Spleen (tissue), 11 donors: ENCODE measurements at regions not wholly inside any gene's neighbourhood (a gene's known extent, or its start where the extent isn't known, plus 50 kb on each side); places are given as distances from the start of the nearest gene placed in this dataset.

Experiments used
- DNase-seq: peaks from one replicate; pipeline ENCODE4 v3.0.0-alpha.2; 2020
- H3K27ac ChIP-seq, 8 donors: fragments of 200-600 bp; sonication (generic) in 7 of 8; 1 replicate in 4 of 8; 2 replicates in 4 of 8; pipeline versions ENCODE4 v1.5.0 to v1.8.0; 2016 to 2021; ENCODE audit warnings: inconsistent platforms in 4 of 8, mild to moderate bottlenecking in 4 of 8, moderate library complexity in 1 of 8
- H3K27me3 ChIP-seq, 7 donors: fragments of 200-600 bp; sonication (generic) in 6 of 7; replicated peaks in 1 of 7; 1 replicate in 4 of 7; 2 replicates in 3 of 7; pipeline versions ENCODE4 v1.5.0 to v1.8.0; 2016 to 2021; ENCODE audit warnings: inconsistent platforms in 3 of 7, mild to moderate bottlenecking in 1 of 7
- H3K36me3 ChIP-seq, 6 donors: fragments of 200-600 bp; sonication (generic) in 5 of 6; 1 replicate in 4 of 6; 2 replicates in 2 of 6; pipeline versions ENCODE4 v1.5.0 to v1.8.0; 2016 to 2021; ENCODE audit warnings: inconsistent platforms in 2 of 6
- H3K4me1 ChIP-seq, 6 donors: fragments of 200-600 bp; sonication (generic) in 5 of 6; 1 replicate in 3 of 6; 2 replicates in 3 of 6; pipeline versions ENCODE4 v1.5.0 to v1.8.0; 2016 to 2021; ENCODE audit warnings: inconsistent platforms in 3 of 6
- H3K4me3 ChIP-seq, 8 donors: fragments of 200-600 bp; sonication (generic) in 7 of 8; 1 replicate in 4 of 8; 2 replicates in 4 of 8; pipeline versions ENCODE4 v1.5.0 to v1.8.0; 2016 to 2021; ENCODE audit warnings: inconsistent platforms in 4 of 8, mild to moderate bottlenecking in 4 of 8, moderate library complexity in 2 of 8
- H3K9me3 ChIP-seq, 8 donors: fragments of 200-600 bp; sonication (generic) in 7 of 8; 1 replicate in 4 of 8; 2 replicates in 4 of 8; pipeline versions ENCODE4 v1.5.0 to v1.8.0; 2016 to 2021; ENCODE audit warnings: inconsistent platforms in 4 of 8
- POLR2A ChIP-seq, 3 donors: fragments of 450-650 bp; IDR thresholded peaks; one replicate each; pipeline ENCODE4 v1.5.1; 2017; ENCODE audit warnings: antibody characterized with exemption in 3 of 3, mild to moderate bottlenecking in 1 of 3
- POLR2AphosphoS5 ChIP-seq, 3 donors: sonication (generic); formaldehyde crosslinking; IDR thresholded peaks; one replicate each; pipeline ENCODE4 v1.5.1; 2017; ENCODE audit warnings: antibody characterized with exemption in 3 of 3
- WGBS, 5 donors: extraction: QIAGEN DNeasy Blood & Tissue Kit in 3 of 5; methylation state at CpG; one replicate each; pipeline versions ENCODE4 v1.1.5 to v1.1.7; 2013 to 2018; 5-methylcytosine and 5-hydroxymethylcytosine counted together
- intact Hi-C: fragments of 100-400 bp; cut with DNase I; formaldehyde crosslinking; loops from one replicate; pipeline ENCODE4 v1.15.0; 2023; ENCODE audit warnings: low total_unique reads
- TF ChIP-seq, protein P1 (sequence below), 11 experiments: fragments of 200-600 bp in 7 of 11; fragments of 450-650 bp in 4 of 11; sonication (generic) in 4 of 11; IDR thresholded peaks in 8 of 11; conservative IDR thresholded peaks in 3 of 11; 1 replicate in 7 of 11; 2 replicates in 4 of 11; pipeline versions ENCODE4 v1.4.0 to v1.8.0; 2016 to 2021; ENCODE audit warnings: antibody characterized with exemption in 11 of 11, inconsistent platforms in 4 of 11, mild to moderate bottlenecking in 1 of 11
- donor health status: healthy with polysubstance abuse.
- donor health status: DM: no; HTN: no; CAD: no; lungs with moderate emphysema.
- donor health status: DM: no; HTN: no; CAD: no.
- donor health status: Bipolar disorder and iron deficiency.
- donor health status: healthy.
- donor health status: DM: no; HTN: no; CAD: no.
- donor health status: DM: yes; HTN: yes; CAD: no.

DNA sequence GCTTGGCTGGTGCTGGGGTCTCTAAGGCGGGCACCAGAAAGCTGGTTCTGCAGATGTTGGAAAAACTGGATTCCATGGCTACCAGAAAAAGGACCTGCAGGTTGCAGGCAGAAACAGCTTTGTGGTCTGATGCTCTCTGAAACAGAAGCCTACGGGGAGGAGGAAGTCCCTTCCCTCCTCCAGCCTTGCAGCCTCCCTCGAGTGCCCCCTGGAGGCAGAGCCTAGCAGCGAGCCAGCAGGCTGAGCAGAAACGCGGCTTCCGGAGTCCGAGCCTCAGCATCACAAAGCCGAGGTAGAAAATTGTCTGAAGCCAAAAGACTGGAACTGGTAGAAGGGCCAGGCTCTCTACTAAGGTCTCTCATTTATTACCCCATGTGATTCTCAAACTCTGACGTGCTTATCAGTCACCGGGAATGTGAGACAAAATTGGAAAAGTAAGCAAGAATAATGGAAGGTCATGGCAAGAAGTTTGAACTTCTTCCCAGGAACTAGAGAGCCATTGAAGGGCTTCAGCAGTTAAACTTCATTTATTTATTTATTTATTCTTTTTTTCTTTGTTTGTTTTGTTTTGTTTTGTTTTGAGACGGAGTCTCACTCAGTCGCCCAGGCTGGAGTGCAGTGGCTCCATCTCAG is 82.2 kb upstream of the CPSF6 start:
- TF ChIP-seq POLR2A (IDR thresholded peaks at IDR 0.05) (no peak), POLR2AphosphoS5 (IDR thresholded peaks at IDR 0.05) (peak; percentile 64 to 73 (median 69))
- TF ChIP-seq, protein P1, sequence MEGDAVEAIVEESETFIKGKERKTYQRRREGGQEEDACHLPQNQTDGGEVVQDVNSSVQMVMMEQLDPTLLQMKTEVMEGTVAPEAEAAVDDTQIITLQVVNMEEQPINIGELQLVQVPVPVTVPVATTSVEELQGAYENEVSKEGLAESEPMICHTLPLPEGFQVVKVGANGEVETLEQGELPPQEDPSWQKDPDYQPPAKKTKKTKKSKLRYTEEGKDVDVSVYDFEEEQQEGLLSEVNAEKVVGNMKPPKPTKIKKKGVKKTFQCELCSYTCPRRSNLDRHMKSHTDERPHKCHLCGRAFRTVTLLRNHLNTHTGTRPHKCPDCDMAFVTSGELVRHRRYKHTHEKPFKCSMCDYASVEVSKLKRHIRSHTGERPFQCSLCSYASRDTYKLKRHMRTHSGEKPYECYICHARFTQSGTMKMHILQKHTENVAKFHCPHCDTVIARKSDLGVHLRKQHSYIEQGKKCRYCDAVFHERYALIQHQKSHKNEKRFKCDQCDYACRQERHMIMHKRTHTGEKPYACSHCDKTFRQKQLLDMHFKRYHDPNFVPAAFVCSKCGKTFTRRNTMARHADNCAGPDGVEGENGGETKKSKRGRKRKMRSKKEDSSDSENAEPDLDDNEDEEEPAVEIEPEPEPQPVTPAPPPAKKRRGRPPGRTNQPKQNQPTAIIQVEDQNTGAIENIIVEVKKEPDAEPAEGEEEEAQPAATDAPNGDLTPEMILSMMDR (IDR thresholded peaks at IDR 0.05 in 8 of 11, conservative IDR thresholded peaks at IDR 0.05 in 3 of 11) = peak; percentile 61 to 98 (median 95)
- 19 to 20% (median 20%) methylated on average over 13 of the region's 13 CpGs for WGBS, 5 donors
- H3K4me1 ChIP-seq = peaks cover 0 to 22% (median 17%) of the 10 kb centered on the region in 6 donors
- no peak overlapping the region for H3K27ac ChIP-seq
- H3K4me3 ChIP-seq = peak overlapping the region in 1 of 8 donors; percentile 21
- H3K9me3 ChIP-seq = no peaks in the 10 kb centered on the region
- H3K36me3 ChIP-seq = no peaks in the 10 kb centered on the region
- H3K27me3 ChIP-seq = no peaks in the 10 kb centered on the region
- intact Hi-C loops = loop anchor here (10.0 kb wide), 2 partner anchors 98 to 292 kb away; no protein-coding TSS in a partner anchor
- peak; percentile 97 for DNase-seq

GRCh38 chr12:69161829-69162228 is 77.5 kb upstream of the CPSF6 start:
- Histone ChIP-seq H3K4me3 (no peak overlapping the region), H3K4me1 (peaks cover 0 to 7% (median 6%) of the 10 kb centered on the region in 6 donors), H3K36me3 (no peaks in the 10 kb centered on the region), H3K27me3 (no peaks in the 10 kb centered on the region), H3K27ac (no peak overlapping the region), H3K9me3 (no peaks in the 10 kb centered on the region)
- DNase-seq = no peak
- WGBS, 5 donors = 32 to 40% (median 36%) methylated on average over 2 of the region's 2 CpGs
- TF ChIP-seq, protein P1 (IDR thresholded peaks at IDR 0.05 in 8 of 11, conservative IDR thresholded peaks at IDR 0.05 in 3 of 11) = no peak
- no peak for TF ChIP-seq POLR2A (IDR thresholded peaks at IDR 0.05)
- no peak for TF ChIP-seq POLR2AphosphoS5 (IDR thresholded peaks at IDR 0.05)
- intact Hi-C loops = no loop called here

DNA sequence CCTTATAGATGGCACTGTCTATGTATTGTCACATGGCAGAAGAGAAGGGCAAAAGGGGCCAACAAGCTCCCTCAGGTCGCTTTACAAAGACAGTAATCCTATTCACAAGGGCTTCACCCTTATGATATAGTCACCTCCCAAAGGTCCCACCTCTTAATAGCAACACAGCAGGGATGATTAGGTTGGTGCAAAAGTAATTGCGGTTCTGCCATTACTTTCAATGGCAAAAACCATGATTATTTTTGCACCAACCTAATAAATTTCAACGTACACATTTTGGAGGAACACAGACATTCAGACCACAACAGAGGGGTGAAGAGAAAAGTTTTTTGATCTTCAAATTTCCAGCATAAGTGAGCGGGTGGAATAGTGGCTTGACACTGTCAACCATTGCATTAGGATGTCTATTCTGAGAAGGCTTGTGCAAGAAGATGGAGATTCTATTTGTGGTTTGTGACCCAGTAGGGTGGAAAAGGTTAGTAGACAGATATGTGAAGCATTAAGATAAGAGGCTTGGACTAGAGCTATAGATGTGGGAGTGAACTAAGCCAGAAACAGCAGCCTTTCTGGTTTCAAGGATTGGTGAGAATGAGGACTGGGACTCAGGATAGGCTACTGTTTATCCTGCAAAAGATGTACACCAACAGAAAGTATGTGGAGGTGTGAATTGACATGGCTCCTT is 75.5 kb upstream of the CPSF6 start:
- H3K36me3 ChIP-seq = no peaks in the 10 kb centered on the region
- WGBS, 5 donors = 84 to 89% (median 84%) methylated on average over 4 of the region's 4 CpGs
- intact Hi-C loops = no loop called here
- no peak overlapping the region for H3K4me3 ChIP-seq
- no peak overlapping the region for H3K27ac ChIP-seq
- no peaks in the 10 kb centered on the region for H3K27me3 ChIP-seq
- TF ChIP-seq POLR2AphosphoS5 (IDR thresholded peaks at IDR 0.05) = no peak
- TF ChIP-seq, protein P1 (IDR thresholded peaks at IDR 0.05 in 8 of 11, conservative IDR thresholded peaks at IDR 0.05 in 3 of 11) = no peak
- TF ChIP-seq POLR2A (IDR thresholded peaks at IDR 0.05) = no peak
- DNase-seq = no peak
- no peaks in the 10 kb centered on the region for H3K9me3 ChIP-seq
- H3K4me1 ChIP-seq = no peaks in the 10 kb centered on the region

DNA sequence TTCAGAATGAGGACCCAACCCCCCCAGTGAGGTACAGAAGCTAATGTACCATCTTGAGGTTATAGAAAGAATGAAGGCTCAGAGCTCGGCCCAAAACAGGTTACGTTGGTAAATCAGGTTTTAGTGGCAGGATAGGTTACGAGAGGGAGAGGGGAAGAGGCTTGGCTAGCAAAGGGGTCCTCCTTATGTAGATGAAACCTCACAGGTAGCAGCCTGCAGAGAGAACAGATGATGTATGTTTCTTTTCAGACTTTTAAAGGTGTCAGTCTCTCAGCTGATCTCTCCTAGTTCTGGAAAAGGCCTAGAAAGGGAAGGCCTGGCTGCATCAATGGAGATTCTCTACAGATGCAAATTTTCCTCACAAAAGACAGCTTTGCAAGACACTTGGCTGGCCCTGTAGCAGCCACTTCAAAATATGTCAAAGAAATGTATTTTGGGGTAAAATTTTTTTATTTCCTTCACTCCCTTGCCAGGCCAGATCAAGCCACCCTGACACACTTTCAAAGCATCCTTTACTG is 71.7 kb upstream of the CPSF6 start:
- intact Hi-C loops = no loop called here
- Histone ChIP-seq H3K27ac (no peak overlapping the region), H3K9me3 (no peaks in the 10 kb centered on the region), H3K36me3 (no peaks in the 10 kb centered on the region), H3K27me3 (no peaks in the 10 kb centered on the region), H3K4me3 (no peak overlapping the region), H3K4me1 (no peaks in the 10 kb centered on the region)
- DNase-seq = no peak
- WGBS, 5 donors = 76 to 98% (median 94%) methylated on average over 3 of the region's 3 CpGs
- TF ChIP-seq, protein P1 (IDR thresholded peaks at IDR 0.05 in 8 of 11, conservative IDR thresholded peaks at IDR 0.05 in 3 of 11) = no peak
- TF ChIP-seq POLR2AphosphoS5 (IDR thresholded peaks at IDR 0.05) (no peak), POLR2A (IDR thresholded peaks at IDR 0.05) (no peak)
